K562 (cell line): ENCODE measurements at regions not wholly inside any gene's neighbourhood (a gene's known extent, or its start where the extent isn't known, plus 50 kb on each side); places are given as distances from the start of the nearest gene placed in this dataset.
"Not testable (repeated sequence)": the region's sequence is repeated elsewhere in the genome, so short reads cannot be mapped to it uniquely, and the experiment has no call there.

Source experiments
- CBX1 ChIP-seq: sonication (generic); IDR thresholded peaks from 2 replicates; pipeline ENCODE4 v1.6.1; 2016; ENCODE audit warnings: antibody characterized with exemption, low read depth, mild to moderate bottlenecking
- EZH2 ChIP-seq: IDR thresholded peaks from 2 replicates; pipeline ENCODE4 v1.6.1; 2012; ENCODE audit warnings: low read depth, mild to moderate bottlenecking, inconsistent platforms, low read length, borderline replicate concordance
- ILK ChIP-seq: fragments of 450-650 bp; IDR thresholded peaks from 2 replicates; pipeline ENCODE4 v1.6.1; 2016; ENCODE audit warnings: missing genetic modification characterization, low read depth, mild to moderate bottlenecking, missing compliant biosample characterization, moderate library complexity, borderline replicate concordance
- KAT7 ChIP-seq: sonication (generic); formaldehyde crosslinking; IDR thresholded peaks from 2 replicates; pipeline ENCODE4 v1.8.0; 2022; ENCODE audit warnings: missing genetic modification reagents, mild to moderate bottlenecking, borderline replicate concordance
- POLR2A ChIP-seq: fragments of 450-650 bp; conservative IDR thresholded peaks from 2 replicates; pipeline ENCODE4 v1.6.1; 2016
- POLR2AphosphoS5 ChIP-seq: IDR thresholded peaks from 2 replicates; pipeline ENCODE4 v1.6.1; 2011; ENCODE audit warnings: mild to moderate bottlenecking, low read depth, low read length, moderate library complexity; ENCODE audit not compliant: control insufficient read depth, insufficient read depth
- RCOR1 ChIP-seq, 2 experiments: IDR thresholded peaks; 2 replicates each; pipeline ENCODE4 v1.6.1; 2012; ENCODE audit warnings: low read depth in 2 of 2, low read length in 2 of 2, borderline replicate concordance in 1 of 2, improper control_type of control experiment in 1 of 2
- SREBF2 ChIP-seq: sonication (generic); formaldehyde crosslinking; IDR thresholded peaks from 2 replicates; pipeline ENCODE4 v1.4.0; 2020; ENCODE audit warnings: mild to moderate bottlenecking, missing genetic modification reagents
- ZEB2 ChIP-seq: fragments of 450-650 bp; IDR thresholded peaks from 2 replicates; pipeline ENCODE4 v1.6.1; 2016
- TF ChIP-seq, protein P1 (sequence below), 3 experiments: IDR thresholded peaks in 2 of 3; conservative IDR thresholded peaks in 1 of 3; 2 replicates each; pipeline ENCODE4 v1.5.1; 2011 to 2012; ENCODE audit warnings: low read length in 3 of 3, mild to moderate bottlenecking in 3 of 3, control low read depth in 2 of 3, improper control_type of control experiment in 1 of 3, inconsistent platforms in 1 of 3, low read depth in 1 of 3, mixed read lengths in 1 of 3, moderate library complexity in 1 of 3; ENCODE audit not compliant: insufficient read depth in 2 of 3
- TF ChIP-seq, protein P2 (sequence below): sonication (generic); formaldehyde crosslinking; IDR thresholded peaks from 2 replicates; pipeline ENCODE4 v1.8.1; 2022; ENCODE audit warnings: missing genetic modification reagents
- TF ChIP-seq, protein P3 (sequence below), 2 experiments: fragments of 450-650 bp; formaldehyde crosslinking in 1 of 2; IDR thresholded peaks; 2 replicates each; pipeline versions ENCODE4 v1.4.0 to v1.6.1; 2014 to 2020; ENCODE audit warnings: mild to moderate bottlenecking in 2 of 2, borderline replicate concordance in 1 of 2, low read depth in 1 of 2

DNA sequence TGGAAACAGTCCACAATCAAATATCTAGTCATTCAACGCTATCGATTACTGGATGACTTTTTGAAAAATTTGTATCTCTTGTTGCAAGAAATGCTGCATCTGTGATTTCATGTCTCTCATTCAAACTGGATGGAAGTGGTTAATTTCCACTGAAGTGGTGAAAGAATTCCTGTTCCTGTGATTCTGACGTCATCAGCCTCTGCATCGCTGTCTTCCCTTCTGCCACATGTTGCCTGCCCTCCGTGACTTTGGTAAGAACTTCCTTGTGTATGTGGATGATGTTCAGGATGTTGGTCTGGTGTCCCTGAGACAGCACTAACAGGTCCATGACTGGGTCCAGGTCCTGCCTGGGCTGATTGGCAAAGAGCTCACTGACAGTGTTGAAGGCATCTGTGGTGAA, 84.8 kb upstream of the TEKT4 start:
- not testable (repeated sequence) for TF ChIP-seq EZH2; POLR2A; SREBF2 (CRISPR knock-in tag); KAT7; ZEB2; POLR2AphosphoS5; ILK (tag); RCOR1 (IDR thresholded peaks at IDR 0.05; ENCODE audit: borderline replicate concordance in 1 of 2, low read depth in 2 of 2, low read length in 2 of 2); CBX1
- TF ChIP-seq, protein P1, sequence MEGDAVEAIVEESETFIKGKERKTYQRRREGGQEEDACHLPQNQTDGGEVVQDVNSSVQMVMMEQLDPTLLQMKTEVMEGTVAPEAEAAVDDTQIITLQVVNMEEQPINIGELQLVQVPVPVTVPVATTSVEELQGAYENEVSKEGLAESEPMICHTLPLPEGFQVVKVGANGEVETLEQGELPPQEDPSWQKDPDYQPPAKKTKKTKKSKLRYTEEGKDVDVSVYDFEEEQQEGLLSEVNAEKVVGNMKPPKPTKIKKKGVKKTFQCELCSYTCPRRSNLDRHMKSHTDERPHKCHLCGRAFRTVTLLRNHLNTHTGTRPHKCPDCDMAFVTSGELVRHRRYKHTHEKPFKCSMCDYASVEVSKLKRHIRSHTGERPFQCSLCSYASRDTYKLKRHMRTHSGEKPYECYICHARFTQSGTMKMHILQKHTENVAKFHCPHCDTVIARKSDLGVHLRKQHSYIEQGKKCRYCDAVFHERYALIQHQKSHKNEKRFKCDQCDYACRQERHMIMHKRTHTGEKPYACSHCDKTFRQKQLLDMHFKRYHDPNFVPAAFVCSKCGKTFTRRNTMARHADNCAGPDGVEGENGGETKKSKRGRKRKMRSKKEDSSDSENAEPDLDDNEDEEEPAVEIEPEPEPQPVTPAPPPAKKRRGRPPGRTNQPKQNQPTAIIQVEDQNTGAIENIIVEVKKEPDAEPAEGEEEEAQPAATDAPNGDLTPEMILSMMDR (IDR thresholded peaks at IDR 0.05 in 2 of 3, conservative IDR thresholded peaks at IDR 0.05 in 1 of 3; ENCODE audit: insufficient read depth in 2 of 3, low read depth in 1 of 3, low read length in 3 of 3): not testable (repeated sequence)
- TF ChIP-seq, protein P2, sequence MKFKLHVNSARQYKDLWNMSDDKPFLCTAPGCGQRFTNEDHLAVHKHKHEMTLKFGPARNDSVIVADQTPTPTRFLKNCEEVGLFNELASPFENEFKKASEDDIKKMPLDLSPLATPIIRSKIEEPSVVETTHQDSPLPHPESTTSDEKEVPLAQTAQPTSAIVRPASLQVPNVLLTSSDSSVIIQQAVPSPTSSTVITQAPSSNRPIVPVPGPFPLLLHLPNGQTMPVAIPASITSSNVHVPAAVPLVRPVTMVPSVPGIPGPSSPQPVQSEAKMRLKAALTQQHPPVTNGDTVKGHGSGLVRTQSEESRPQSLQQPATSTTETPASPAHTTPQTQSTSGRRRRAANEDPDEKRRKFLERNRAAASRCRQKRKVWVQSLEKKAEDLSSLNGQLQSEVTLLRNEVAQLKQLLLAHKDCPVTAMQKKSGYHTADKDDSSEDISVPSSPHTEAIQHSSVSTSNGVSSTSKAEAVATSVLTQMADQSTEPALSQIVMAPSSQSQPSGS: not testable (repeated sequence)
- TF ChIP-seq, protein P3, sequence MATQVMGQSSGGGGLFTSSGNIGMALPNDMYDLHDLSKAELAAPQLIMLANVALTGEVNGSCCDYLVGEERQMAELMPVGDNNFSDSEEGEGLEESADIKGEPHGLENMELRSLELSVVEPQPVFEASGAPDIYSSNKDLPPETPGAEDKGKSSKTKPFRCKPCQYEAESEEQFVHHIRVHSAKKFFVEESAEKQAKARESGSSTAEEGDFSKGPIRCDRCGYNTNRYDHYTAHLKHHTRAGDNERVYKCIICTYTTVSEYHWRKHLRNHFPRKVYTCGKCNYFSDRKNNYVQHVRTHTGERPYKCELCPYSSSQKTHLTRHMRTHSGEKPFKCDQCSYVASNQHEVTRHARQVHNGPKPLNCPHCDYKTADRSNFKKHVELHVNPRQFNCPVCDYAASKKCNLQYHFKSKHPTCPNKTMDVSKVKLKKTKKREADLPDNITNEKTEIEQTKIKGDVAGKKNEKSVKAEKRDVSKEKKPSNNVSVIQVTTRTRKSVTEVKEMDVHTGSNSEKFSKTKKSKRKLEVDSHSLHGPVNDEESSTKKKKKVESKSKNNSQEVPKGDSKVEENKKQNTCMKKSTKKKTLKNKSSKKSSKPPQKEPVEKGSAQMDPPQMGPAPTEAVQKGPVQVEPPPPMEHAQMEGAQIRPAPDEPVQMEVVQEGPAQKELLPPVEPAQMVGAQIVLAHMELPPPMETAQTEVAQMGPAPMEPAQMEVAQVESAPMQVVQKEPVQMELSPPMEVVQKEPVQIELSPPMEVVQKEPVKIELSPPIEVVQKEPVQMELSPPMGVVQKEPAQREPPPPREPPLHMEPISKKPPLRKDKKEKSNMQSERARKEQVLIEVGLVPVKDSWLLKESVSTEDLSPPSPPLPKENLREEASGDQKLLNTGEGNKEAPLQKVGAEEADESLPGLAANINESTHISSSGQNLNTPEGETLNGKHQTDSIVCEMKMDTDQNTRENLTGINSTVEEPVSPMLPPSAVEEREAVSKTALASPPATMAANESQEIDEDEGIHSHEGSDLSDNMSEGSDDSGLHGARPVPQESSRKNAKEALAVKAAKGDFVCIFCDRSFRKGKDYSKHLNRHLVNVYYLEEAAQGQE (IDR thresholded peaks at IDR 0.05; ENCODE audit: borderline replicate concordance): not testable (repeated sequence)
- TF ChIP-seq, protein P3 (CRISPR knock-in tag; IDR thresholded peaks at IDR 0.05; ENCODE audit: low read depth): not testable (repeated sequence)
